Breast epithelium (tissue), 4 donors: ENCODE measurements at regions not wholly inside any gene's neighbourhood (a gene's known extent, or its start where the extent isn't known, plus 50 kb on each side); places are given as distances from the start of the nearest gene placed in this dataset.

ENCODE experiments used
- DNase-seq, 2 donors: peaks; one replicate each; pipeline ENCODE4 v3.0.0-alpha.2; 2019; ENCODE audit warnings: low spot score in 2 of 2
- H3K27ac ChIP-seq, 2 donors: fragments of 200-600 bp; sonication (generic) in 1 of 2; one replicate each; pipeline ENCODE4 v1.5.1; 2016 to 2019; ENCODE audit warnings: mild to moderate bottlenecking in 1 of 2
- H3K27me3 ChIP-seq, 2 donors: fragments of 200-600 bp; sonication (generic) in 1 of 2; one replicate each; pipeline versions ENCODE4 v1.5.1 to v1.6.0; 2017 to 2019; ENCODE audit warnings: control low read depth in 1 of 2, mild to moderate bottlenecking in 1 of 2
- H3K36me3 ChIP-seq: fragments of 200-600 bp; one replicate; pipeline ENCODE4 v1.5.1; 2019
- H3K4me1 ChIP-seq, 2 donors: fragments of 200-600 bp; sonication (generic); one replicate each; pipeline ENCODE4 v1.5.1; 2016 to 2019; ENCODE audit warnings: control low read depth in 1 of 2
- H3K4me3 ChIP-seq, 3 donors: fragments of 200-600 bp; sonication (generic); 1 replicate in 2 of 3; 2 replicates in 1 of 3; pipeline ENCODE4 v1.5.1; 2016 to 2019; ENCODE audit warnings: mild to moderate bottlenecking in 3 of 3, moderate library complexity in 2 of 3
- H3K9me3 ChIP-seq, 2 donors: fragments of 200-600 bp; sonication (generic) in 1 of 2; one replicate each; pipeline ENCODE4 v1.5.1; 2016 to 2019; ENCODE audit warnings: control low read depth in 1 of 2
- CTCF ChIP-seq, 3 donors: fragments of 450-650 bp; IDR thresholded peaks; one replicate each; pipeline ENCODE4 v1.5.1; 2016 to 2017; ENCODE audit warnings: antibody characterized with exemption in 3 of 3, mild to moderate bottlenecking in 3 of 3, moderate library complexity in 3 of 3
- POLR2A ChIP-seq: fragments of 450-650 bp; IDR thresholded peaks from one replicate; pipeline ENCODE4 v1.6.1; 2016; ENCODE audit warnings: antibody characterized with exemption, mild to moderate bottlenecking, moderate library complexity
- POLR2AphosphoS5 ChIP-seq, 3 donors: sonication (generic); formaldehyde crosslinking; IDR thresholded peaks; one replicate each; pipeline ENCODE4 v1.6.1; 2017; ENCODE audit warnings: antibody characterized with exemption in 3 of 3
- intact Hi-C: fragments of 100-400 bp; cut with DNase I; formaldehyde crosslinking; loops from one replicate; pipeline ENCODE4 v1.15.1; 2023; ENCODE audit warnings: low total_unique reads

DNA sequence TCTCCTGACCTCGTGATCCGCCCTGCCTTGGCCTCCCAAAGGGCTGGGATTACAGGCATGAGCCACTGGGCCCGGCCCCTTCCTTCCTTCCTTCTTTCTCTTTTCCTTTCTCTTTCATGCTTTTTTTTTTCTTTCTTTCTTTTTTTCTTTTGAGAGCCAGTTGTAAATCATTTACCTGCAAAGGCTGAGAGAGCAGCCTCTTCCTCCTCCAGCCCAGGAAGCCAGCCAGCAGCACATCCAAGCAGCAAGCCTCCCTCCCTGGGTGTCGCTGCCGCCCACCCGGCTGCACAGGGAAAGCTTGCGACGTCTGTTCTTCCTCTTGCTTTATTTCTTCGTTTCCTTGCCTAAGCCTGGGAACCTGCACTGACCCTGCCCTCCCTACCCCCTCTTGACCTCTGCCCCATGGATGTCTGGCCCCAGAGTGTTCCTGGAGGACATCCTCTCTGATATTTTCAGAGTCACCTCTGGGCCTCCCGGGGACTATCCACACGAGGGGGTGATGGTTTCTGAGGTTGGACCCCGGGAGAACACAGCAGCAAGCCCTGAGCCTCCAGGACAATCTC is 62.8 kb upstream of the MYL10 start:
- Histone ChIP-seq H3K4me3 (no peak overlapping the region), H3K4me1 (no peaks in the 10 kb centered on the region), H3K27me3 (peaks cover 0 to 32% of the 10 kb centered on the region in 2 donors), H3K36me3 (no peaks in the 10 kb centered on the region), H3K9me3 (no peaks in the 10 kb centered on the region), H3K27ac (no peak overlapping the region)
- no peak for TF ChIP-seq CTCF (IDR thresholded peaks at IDR 0.05)
- TF ChIP-seq POLR2A, result no peak
- TF ChIP-seq POLR2AphosphoS5 (IDR thresholded peaks at IDR 0.05), result no peak
- DNase-seq, result no peak
- intact Hi-C loops, result no loop called here

GRCh38 chr7:101693498-101694091 is 64.5 kb upstream of the MYL10 start:
- no peaks in the 10 kb centered on the region for H3K9me3 ChIP-seq
- no peaks in the 10 kb centered on the region for H3K36me3 ChIP-seq
- H3K4me1 ChIP-seq, result no peaks in the 10 kb centered on the region
- DNase-seq, result no peak
- intact Hi-C loops, result no loop called here
- H3K27ac ChIP-seq, result no peak overlapping the region
- no peak overlapping the region for H3K4me3 ChIP-seq
- no peak for TF ChIP-seq POLR2AphosphoS5 (IDR thresholded peaks at IDR 0.05)
- TF ChIP-seq CTCF (IDR thresholded peaks at IDR 0.05), result no peak
- TF ChIP-seq POLR2A, result no peak
- H3K27me3 ChIP-seq, result peaks cover 0 to 28% of the 10 kb centered on the region in 2 donors

DNA sequence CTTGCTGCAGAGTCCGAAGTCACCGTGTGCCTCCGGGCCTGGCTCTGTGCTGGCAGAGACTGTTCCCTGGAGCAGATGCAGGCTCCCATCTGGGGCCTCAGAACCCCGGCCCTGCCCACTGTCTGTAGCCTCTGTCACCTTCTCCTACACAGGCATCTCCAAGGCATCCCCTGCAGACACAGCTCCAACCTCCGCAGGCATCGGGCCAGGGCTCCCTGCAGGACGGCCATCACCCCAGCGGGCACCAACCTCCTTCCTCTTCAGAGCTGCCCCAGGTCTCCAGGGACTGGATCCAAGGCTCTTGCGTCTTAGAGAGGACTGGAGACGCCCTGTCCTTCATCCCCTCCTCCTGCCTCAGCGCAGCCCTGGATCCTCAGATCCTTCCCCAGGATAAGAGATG is 69.9 kb upstream of the MYL10 start:
- intact Hi-C loops, result no loop called here
- Histone ChIP-seq H3K4me1 (no peaks in the 10 kb centered on the region), H3K36me3 (no peaks in the 10 kb centered on the region), H3K4me3 (no peak overlapping the region), H3K27me3 (peaks cover 0 to 48% of the 10 kb centered on the region in 2 donors), H3K27ac (no peak overlapping the region), H3K9me3 (no peaks in the 10 kb centered on the region)
- no peak for DNase-seq
- TF ChIP-seq POLR2A (no peak), POLR2AphosphoS5 (IDR thresholded peaks at IDR 0.05) (no peak), CTCF (IDR thresholded peaks at IDR 0.05) (no peak)

DNA sequence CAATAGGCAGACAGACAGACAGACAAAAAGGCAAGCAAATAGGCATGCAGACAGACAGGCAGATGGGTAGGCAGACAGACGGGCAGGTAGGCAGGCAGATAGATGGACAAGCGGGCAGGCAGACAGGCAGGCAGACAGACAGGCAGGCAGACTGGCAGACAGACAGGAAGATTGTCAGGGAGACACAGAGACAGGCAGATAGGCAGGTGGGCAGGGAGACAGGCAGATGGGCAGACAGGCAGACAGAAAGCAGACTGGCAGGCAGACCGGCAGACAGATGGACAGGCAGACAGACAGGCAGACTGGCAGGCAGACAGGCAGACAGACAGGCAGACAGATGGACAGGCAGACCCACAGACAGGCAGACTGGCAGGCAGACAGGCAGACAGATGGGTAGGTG is 70.3 kb upstream of the MYL10 start:
- TF ChIP-seq POLR2AphosphoS5 (IDR thresholded peaks at IDR 0.05), result no peak
- no peak for TF ChIP-seq POLR2A
- no peak for TF ChIP-seq CTCF (IDR thresholded peaks at IDR 0.05)
- DNase-seq, result no peak
- H3K27me3 ChIP-seq, result peaks cover 0 to 48% of the 10 kb centered on the region in 2 donors
- no peaks in the 10 kb centered on the region for H3K4me1 ChIP-seq
- H3K9me3 ChIP-seq, result no peaks in the 10 kb centered on the region
- intact Hi-C loops, result no loop called here
- H3K4me3 ChIP-seq, result no peak overlapping the region
- no peaks in the 10 kb centered on the region for H3K36me3 ChIP-seq
- no peak overlapping the region for H3K27ac ChIP-seq

GRCh38 chr7:101699881-101700823 is 71.1 kb upstream of the MYL10 start:
- intact Hi-C loops, result no loop called here
- Histone ChIP-seq H3K4me1 (no peaks in the 10 kb centered on the region), H3K9me3 (no peaks in the 10 kb centered on the region), H3K27me3 (peaks cover 0 to 48% of the 10 kb centered on the region in 2 donors), H3K36me3 (no peaks in the 10 kb centered on the region), H3K4me3 (no peak overlapping the region), H3K27ac (no peak overlapping the region)
- DNase-seq, result no peak
- TF ChIP-seq POLR2A (no peak), CTCF (IDR thresholded peaks at IDR 0.05) (no peak), POLR2AphosphoS5 (IDR thresholded peaks at IDR 0.05) (no peak)
